Activated T-helper 2 cell treated with anti-CD3 and anti-CD28 coated beads, Interferon-gamma antibody, Interleukin-2, Interleukin-4, amounts not matched to agents 10 μg/mL and 5 μg/mL and 100 μg/mL, durations not matched to agents 14 hours and 24 hours and 36 hours (primary cell): ENCODE measurements at regions not wholly inside any gene's neighbourhood (a gene's known extent, or its start where the extent isn't known, plus 50 kb on each side); places are given as distances from the start of the nearest gene placed in this dataset.

Experiments used
- DNase-seq: peaks from one replicate; pipeline ENCODE4 v3.0.0; 2021; ENCODE audit warnings: low spot score
- H3K27ac Mint-ChIP-seq: one replicate; pipeline ENCODE4 v1.8.0; 2021; ENCODE audit warnings: mixed read lengths
- H3K27me3 Mint-ChIP-seq: one replicate; pipeline ENCODE4 v1.8.0; 2021; ENCODE audit warnings: low read depth, mixed read lengths
- H3K36me3 Mint-ChIP-seq: one replicate; pipeline ENCODE4 v1.8.0; 2021; ENCODE audit warnings: low read depth, mixed read lengths
- H3K4me1 Mint-ChIP-seq: one replicate; pipeline ENCODE4 v1.8.0; 2021; ENCODE audit warnings: low read depth, mixed read lengths
- H3K4me3 Mint-ChIP-seq: one replicate; pipeline ENCODE4 v1.8.0; 2021; ENCODE audit warnings: low read depth, mild to moderate bottlenecking, moderate library complexity, mixed read lengths
- H3K9me3 Mint-ChIP-seq: one replicate; pipeline ENCODE4 v1.8.0; 2021; ENCODE audit warnings: mixed read lengths
- intact Hi-C: fragments of 100-400 bp; cut with micrococcal nuclease; formaldehyde crosslinking; loops from one replicate; pipeline ENCODE4 v1.15.1; 2023

- Mint-ChIP-seq H3K4me1 (peaks cover 3% of the 10 kb centered on the region), H3K27ac (no peak overlapping the region), H3K36me3 (no peaks in the 10 kb centered on the region), H3K9me3 (no peaks in the 10 kb centered on the region), H3K4me3 (no peak overlapping the region), H3K27me3 (peaks cover 2% of the 10 kb centered on the region)
- no peak for DNase-seq
- intact Hi-C loops = no loop called here
Measured at GRCh38 chr5:158563760-158564390, 535.8 kb downstream of the EBF1 start.

GRCh38 chr5:158561562-158562190, 538.0 kb downstream of the EBF1 start:
- H3K4me1 Mint-ChIP-seq = peaks cover 3% of the 10 kb centered on the region
- H3K9me3 Mint-ChIP-seq = no peaks in the 10 kb centered on the region
- intact Hi-C loops = no loop called here
- no peak for DNase-seq
- H3K27ac Mint-ChIP-seq = no peak overlapping the region
- H3K36me3 Mint-ChIP-seq = no peaks in the 10 kb centered on the region
- H3K4me3 Mint-ChIP-seq = no peak overlapping the region
- no peaks in the 10 kb centered on the region for H3K27me3 Mint-ChIP-seq

GRCh38 chr5:158560170-158560569, 539.5 kb downstream of the EBF1 start:
- H3K27ac Mint-ChIP-seq = no peak overlapping the region

GRCh38 chr5:158559643-158560042, 540.1 kb downstream of the EBF1 start:
- no peak overlapping the region for H3K27ac Mint-ChIP-seq
- H3K4me3 Mint-ChIP-seq = no peak overlapping the region
- DNase-seq = no peak
- no peaks in the 10 kb centered on the region for H3K27me3 Mint-ChIP-seq
- no peaks in the 10 kb centered on the region for H3K9me3 Mint-ChIP-seq
- no peaks in the 10 kb centered on the region for H3K36me3 Mint-ChIP-seq
- peaks cover 3% of the 10 kb centered on the region for H3K4me1 Mint-ChIP-seq
- intact Hi-C loops = no loop called here

More at GRCh38 chr5:158560170-158560569, 539.5 kb downstream of the EBF1 start:
- Mint-ChIP-seq H3K4me3 (no peak overlapping the region), H3K4me1 (peaks cover 3% of the 10 kb centered on the region), H3K27me3 (no peaks in the 10 kb centered on the region), H3K9me3 (no peaks in the 10 kb centered on the region), H3K36me3 (no peaks in the 10 kb centered on the region)
- intact Hi-C loops = no loop called here
- no peak for DNase-seq

- Mint-ChIP-seq H3K4me1 (peaks cover 3% of the 10 kb centered on the region), H3K36me3 (no peaks in the 10 kb centered on the region), H3K9me3 (no peaks in the 10 kb centered on the region), H3K4me3 (no peak overlapping the region), H3K27ac (no peak overlapping the region), H3K27me3 (no peaks in the 10 kb centered on the region)
- no peak for DNase-seq
- intact Hi-C loops = no loop called here
Measured at GRCh38 chr5:158559066-158559465, 540.6 kb downstream of the EBF1 start.

- DNase-seq = no peak
- no peak overlapping the region for H3K27ac Mint-ChIP-seq
- H3K4me1 Mint-ChIP-seq = no peaks in the 10 kb centered on the region
- no peaks in the 10 kb centered on the region for H3K27me3 Mint-ChIP-seq
- H3K36me3 Mint-ChIP-seq = no peaks in the 10 kb centered on the region
- H3K4me3 Mint-ChIP-seq = no peak overlapping the region
- peaks cover 2% of the 10 kb centered on the region for H3K9me3 Mint-ChIP-seq
- intact Hi-C loops = no loop called here
Measured at GRCh38 chr5:158553962-158554336, 545.8 kb downstream of the EBF1 start.

- DNase-seq = no peak
- no peak overlapping the region for H3K27ac Mint-ChIP-seq
- no peaks in the 10 kb centered on the region for H3K4me1 Mint-ChIP-seq
- H3K27me3 Mint-ChIP-seq = no peaks in the 10 kb centered on the region
- H3K9me3 Mint-ChIP-seq = peaks cover 5% of the 10 kb centered on the region
- no peaks in the 10 kb centered on the region for H3K36me3 Mint-ChIP-seq
- intact Hi-C loops = no loop called here
- no peak overlapping the region for H3K4me3 Mint-ChIP-seq
Measured at GRCh38 chr5:158553195-158553961, 546.3 kb downstream of the EBF1 start.

GRCh38 chr5:158552241-158552640, 547.5 kb downstream of the EBF1 start:
- peaks cover 5% of the 10 kb centered on the region for H3K9me3 Mint-ChIP-seq
- no peak overlapping the region for H3K27ac Mint-ChIP-seq
- no peaks in the 10 kb centered on the region for H3K4me1 Mint-ChIP-seq
- no peaks in the 10 kb centered on the region for H3K36me3 Mint-ChIP-seq
- no peak overlapping the region for H3K4me3 Mint-ChIP-seq
- no peak for DNase-seq
- intact Hi-C loops = no loop called here
- peaks cover 2% of the 10 kb centered on the region for H3K27me3 Mint-ChIP-seq

- peaks cover 5% of the 10 kb centered on the region for H3K9me3 Mint-ChIP-seq
- no peak overlapping the region for H3K4me3 Mint-ChIP-seq
- DNase-seq = no peak
- H3K36me3 Mint-ChIP-seq = no peaks in the 10 kb centered on the region
- H3K27ac Mint-ChIP-seq = no peak overlapping the region
- peaks cover 6% of the 10 kb centered on the region for H3K27me3 Mint-ChIP-seq
- intact Hi-C loops = no loop called here
- H3K4me1 Mint-ChIP-seq = no peaks in the 10 kb centered on the region
Measured at GRCh38 chr5:158549311-158549710, 550.4 kb downstream of the EBF1 start.

GRCh38 chr5:158546748-158547147, 553.0 kb downstream of the EBF1 start:
- Mint-ChIP-seq H3K27me3 (peaks cover 6% of the 10 kb centered on the region), H3K27ac (no peak overlapping the region), H3K4me3 (no peak overlapping the region), H3K36me3 (no peaks in the 10 kb centered on the region), H3K9me3 (peaks cover 5% of the 10 kb centered on the region), H3K4me1 (peaks cover 17% of the 10 kb centered on the region)
- no peak for DNase-seq
- intact Hi-C loops = no loop called here

GRCh38 chr5:158545949-158546530, 553.7 kb downstream of the EBF1 start:
- intact Hi-C loops = no loop called here
- Mint-ChIP-seq H3K9me3 (peaks cover 5% of the 10 kb centered on the region), H3K36me3 (no peaks in the 10 kb centered on the region), H3K27ac (no peak overlapping the region), H3K4me1 (peaks cover 19% of the 10 kb centered on the region), H3K27me3 (peaks cover 6% of the 10 kb centered on the region), H3K4me3 (no peak overlapping the region)
- no peak for DNase-seq

GRCh38 chr5:158544388-158545339, 555.1 kb downstream of the EBF1 start:
- Mint-ChIP-seq H3K36me3 (no peaks in the 10 kb centered on the region), H3K27me3 (peaks cover 8% of the 10 kb centered on the region), H3K4me1 (peaks cover 19% of the 10 kb centered on the region), H3K27ac (no peak overlapping the region), H3K9me3 (peaks cover 5% of the 10 kb centered on the region), H3K4me3 (no peak overlapping the region)
- no peak for DNase-seq
- intact Hi-C loops = loop anchor here (5.0 kb wide), 1 partner anchor 278 kb away; no protein-coding TSS in a partner anchor
